CD4-positive, alpha-beta T cell treated with Interleukin-2 at 100 ng/mL for 4 hours (primary cell): ENCODE measurements at regions not wholly inside any gene's neighbourhood (a gene's known extent, or its start where the extent isn't known, plus 50 kb on each side); places are given as distances from the start of the nearest gene placed in this dataset.
"Not testable (repeated sequence)": the region's sequence is repeated elsewhere in the genome, so short reads cannot be mapped to it uniquely, and the experiment has no call there.

ENCODE experiments used
- DNase-seq: peaks from one replicate; pipeline ENCODE4 v3.0.0-alpha.2; 2020; ENCODE audit warnings: low spot score

GRCh38 chr6:87763276-87763675 lies 61.2 kb upstream of the AKIRIN2 start:
- DNase-seq, result no peak

- DNase-seq, result no peak
Measured at GRCh38 chr6:87762116-87762515, 60.1 kb upstream of the AKIRIN2 start.

GRCh38 chr6:87757792-87758191 lies 55.8 kb upstream of the AKIRIN2 start:
- DNase-seq, result no peak

- DNase-seq, result peak; percentile 43
Measured at GRCh38 chr6:87756858-87757257, 54.8 kb upstream of the AKIRIN2 start.

- DNase-seq, result no peak
Measured at GRCh38 chr6:87755708-87756671, 54.0 kb upstream of the AKIRIN2 start.

- no peak for DNase-seq
Measured at GRCh38 chr6:87754828-87755227, 52.8 kb upstream of the AKIRIN2 start.

- DNase-seq, result no peak
Measured at GRCh38 chr6:87753131-87753685, 51.2 kb upstream of the AKIRIN2 start.

- DNase-seq, result not testable (repeated sequence)
Measured at GRCh38 chr6:87752503-87752902, 50.5 kb upstream of the AKIRIN2 start.
